ENCODE measurements at regions not wholly inside any gene's neighbourhood (a gene's known extent, or its start where the extent isn't known, plus 50 kb on each side); places are given as distances from the start of the nearest gene placed in this dataset.

DNA sequence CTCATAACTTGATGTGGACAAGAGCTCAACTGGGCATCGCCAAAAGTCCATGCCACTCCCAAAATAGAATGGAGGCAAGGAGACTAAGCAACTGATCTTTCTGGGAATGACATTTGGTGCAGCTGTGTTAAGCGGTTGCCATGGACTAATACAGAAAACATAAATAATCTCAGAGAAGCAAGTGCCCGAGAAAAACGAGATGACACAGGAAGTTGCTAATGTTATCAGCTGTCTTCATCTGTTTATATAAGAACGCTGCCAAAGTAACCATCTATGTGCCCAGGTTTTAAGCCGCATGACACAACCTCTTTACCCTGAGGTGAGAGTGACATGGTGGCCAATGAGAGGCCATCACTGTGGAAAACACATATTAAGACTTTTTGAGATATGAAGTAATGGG is 54.9 kb upstream of the SACS start:
- peak in 1 of 2 experiments; percentile 16 for DNase-seq
- TF ChIP-seq GATA1 (IDR thresholded peaks at IDR 0.05; ENCODE audit: low read depth, low read length): no peak
- TF ChIP-seq POLR2A (IDR thresholded peaks at IDR 0.05; ENCODE audit: low read length): no peak

DNA sequence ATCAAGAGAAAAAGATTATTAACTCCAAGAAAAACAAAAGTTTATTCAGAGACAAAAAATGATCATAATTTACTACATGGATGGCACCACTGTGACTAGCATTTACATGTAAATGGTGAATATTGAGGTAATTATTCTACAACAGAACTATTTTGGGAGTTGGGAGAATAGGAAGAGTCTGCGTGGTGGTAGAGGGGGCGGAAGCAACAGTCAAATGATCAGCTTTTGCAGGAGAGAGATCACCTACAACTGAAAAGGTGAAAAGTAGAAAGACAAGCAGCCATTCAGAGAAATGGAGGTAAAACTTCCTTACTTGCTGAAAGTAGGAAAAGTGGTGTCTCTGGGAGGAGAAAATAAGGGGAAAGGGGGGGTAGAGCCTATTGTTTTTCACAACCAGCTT is 62.8 kb upstream of the SACS start:
- no peak for DNase-seq
- TF ChIP-seq GATA1 (IDR thresholded peaks at IDR 0.05; ENCODE audit: low read depth, low read length): no peak
- no peak for TF ChIP-seq POLR2A (IDR thresholded peaks at IDR 0.05; ENCODE audit: low read length)

DNA sequence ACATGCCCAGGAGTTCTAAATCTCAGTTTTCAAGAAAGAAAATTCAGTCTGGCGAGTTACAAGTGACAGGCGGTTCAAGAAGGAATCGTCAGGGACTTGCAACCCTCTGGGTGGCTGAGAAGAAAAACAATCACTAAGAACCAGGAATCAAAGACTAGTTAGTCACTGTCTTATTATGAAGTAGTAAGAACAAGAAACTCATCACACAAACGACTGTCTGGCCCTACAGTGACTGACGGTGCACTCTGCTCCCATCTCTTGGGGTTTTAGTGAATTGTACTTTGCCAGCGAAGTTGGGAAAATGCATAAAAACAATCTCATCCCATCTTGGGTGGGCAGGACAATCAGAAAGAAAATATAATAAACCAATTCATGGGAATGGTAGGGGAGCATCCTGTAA is 63.7 kb upstream of the SACS start:
- TF ChIP-seq POLR2A (IDR thresholded peaks at IDR 0.05; ENCODE audit: low read length) (no peak), GATA1 (IDR thresholded peaks at IDR 0.05; ENCODE audit: low read depth, low read length) (no peak)
- DNase-seq: no peak

DNA sequence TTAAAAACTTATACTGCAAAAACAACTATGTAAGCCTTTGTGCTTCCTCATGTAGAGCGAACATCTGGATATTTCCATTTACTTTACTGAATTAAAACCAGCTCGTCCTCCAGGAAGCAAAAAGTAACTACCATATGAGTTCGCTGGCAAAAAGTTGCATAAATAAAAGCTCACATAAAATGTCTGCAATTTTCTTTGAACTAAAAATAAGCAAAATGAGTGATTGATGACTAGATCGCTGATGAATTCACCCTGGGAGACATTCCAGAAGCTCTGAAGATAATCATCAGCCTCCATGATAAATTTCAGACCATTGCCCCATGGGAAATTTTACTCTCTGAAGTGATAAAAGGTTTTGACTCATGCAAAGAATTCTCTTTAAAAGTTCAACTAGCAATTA is 67.3 kb upstream of the SACS start:
- no peak for DNase-seq
- TF ChIP-seq GATA1 (IDR thresholded peaks at IDR 0.05; ENCODE audit: low read depth, low read length) (no peak), POLR2A (IDR thresholded peaks at IDR 0.05; ENCODE audit: low read length) (no peak)

DNA sequence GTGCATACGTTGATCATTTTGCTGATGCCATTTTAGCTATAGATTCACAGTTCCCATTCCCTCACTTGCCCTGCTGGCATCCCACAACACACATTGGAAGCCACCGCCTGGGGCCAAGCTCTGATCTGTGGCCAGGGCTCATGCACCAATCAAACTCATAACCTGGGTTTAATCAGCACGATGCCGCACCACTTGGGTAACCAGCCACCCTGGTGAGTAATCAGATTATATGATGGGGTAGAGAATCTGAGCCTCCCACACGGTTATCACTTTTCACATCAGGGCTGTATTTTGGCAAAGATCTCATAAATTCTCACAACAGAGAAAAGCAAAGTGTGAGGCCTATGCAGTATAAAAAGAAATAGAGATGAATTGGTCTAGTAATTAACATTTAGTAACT is 66.0 kb upstream of the TNFRSF19 start:
- no peak for DNase-seq
- no peak for TF ChIP-seq GATA1 (IDR thresholded peaks at IDR 0.05; ENCODE audit: low read depth, low read length)
- TF ChIP-seq POLR2A (IDR thresholded peaks at IDR 0.05; ENCODE audit: low read length): no peak

DNA sequence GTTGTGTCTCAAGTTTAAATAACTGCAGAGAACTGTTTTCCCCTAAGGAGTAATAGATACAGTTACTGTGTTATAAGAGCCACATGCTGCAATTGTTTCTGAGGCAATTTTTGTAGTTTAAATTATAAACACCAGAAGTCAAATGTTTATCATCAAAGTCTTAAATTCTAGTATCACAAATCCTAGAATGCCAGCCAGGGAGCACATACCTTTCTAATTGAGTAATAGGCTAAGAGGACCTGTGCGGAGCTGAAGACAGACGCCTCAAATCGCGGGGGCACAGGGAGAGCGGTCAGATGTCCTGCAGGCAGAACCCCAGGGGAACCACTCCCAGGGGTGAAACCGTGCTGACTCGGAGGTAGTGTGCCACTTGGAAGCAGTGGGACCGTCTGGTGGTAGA is 65.2 kb upstream of the TNFRSF19 start:
- no peak for TF ChIP-seq POLR2A (IDR thresholded peaks at IDR 0.05; ENCODE audit: low read length)
- no peak for TF ChIP-seq GATA1 (IDR thresholded peaks at IDR 0.05; ENCODE audit: low read depth, low read length)
- no peak for DNase-seq

DNA sequence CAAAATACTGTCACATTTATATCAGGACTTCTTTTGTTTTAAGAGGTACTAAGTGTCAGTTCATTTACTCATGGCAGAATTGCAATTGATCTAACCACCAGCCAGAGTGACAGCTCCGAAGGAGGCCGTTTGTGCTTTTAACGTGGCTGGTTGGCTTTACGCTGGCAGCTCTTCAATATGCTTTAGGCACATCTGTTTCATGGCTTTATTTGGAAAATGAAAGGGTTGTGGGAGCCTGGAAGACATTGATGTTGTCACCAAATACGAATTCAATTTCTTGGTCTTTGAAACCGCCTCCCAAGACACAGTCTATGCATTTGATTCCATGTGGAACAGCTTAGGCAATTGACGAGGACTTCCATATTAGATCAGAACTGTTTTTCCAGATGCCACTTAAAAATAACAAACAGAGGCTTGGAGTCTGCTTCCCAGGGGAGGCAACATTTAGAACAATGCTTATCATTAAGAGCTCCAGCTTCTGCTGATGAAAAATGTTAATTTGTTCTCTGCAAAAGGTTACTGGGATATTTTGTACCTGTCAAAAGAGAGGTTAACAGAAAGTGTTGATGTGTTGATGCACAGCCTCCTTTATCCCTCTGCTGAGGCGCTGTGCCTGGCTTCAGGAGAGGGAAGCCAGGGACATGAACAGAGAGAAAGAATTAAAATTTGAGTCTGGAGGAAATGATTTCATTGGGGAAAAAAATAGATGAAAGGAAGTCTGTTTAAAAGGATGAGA is 64.0 kb upstream of the TNFRSF19 start:
- no peak for DNase-seq
- no peak for TF ChIP-seq POLR2A (IDR thresholded peaks at IDR 0.05; ENCODE audit: low read length)
- no peak for TF ChIP-seq GATA1 (IDR thresholded peaks at IDR 0.05; ENCODE audit: low read depth, low read length)

DNA sequence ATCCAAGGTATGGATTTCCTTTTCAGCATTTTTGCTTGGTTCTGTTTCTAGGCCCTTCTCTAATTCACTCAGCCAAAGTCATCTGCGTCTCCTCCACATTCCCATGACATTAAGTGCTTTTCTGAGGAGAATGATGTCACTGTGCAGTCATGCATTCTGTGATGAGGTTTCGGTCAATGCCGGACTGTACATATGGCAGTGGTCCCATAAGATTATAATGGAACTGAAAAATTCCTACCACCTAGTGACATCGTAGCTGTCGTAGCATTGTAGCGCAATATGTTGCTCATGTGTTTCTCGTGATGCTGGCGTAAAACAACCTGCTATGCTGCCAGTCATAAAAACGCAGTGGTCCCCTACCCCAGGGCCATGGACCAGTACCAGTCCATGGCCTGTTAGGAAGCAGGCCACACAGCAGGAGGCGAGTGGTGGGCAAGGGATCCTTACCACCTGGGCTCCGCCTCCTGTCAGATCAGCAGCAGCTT is 63.4 kb upstream of the TNFRSF19 start:
- TF ChIP-seq GATA1 (IDR thresholded peaks at IDR 0.05; ENCODE audit: low read depth, low read length) (no peak), POLR2A (IDR thresholded peaks at IDR 0.05; ENCODE audit: low read length) (no peak)
- no peak for DNase-seq

DNA sequence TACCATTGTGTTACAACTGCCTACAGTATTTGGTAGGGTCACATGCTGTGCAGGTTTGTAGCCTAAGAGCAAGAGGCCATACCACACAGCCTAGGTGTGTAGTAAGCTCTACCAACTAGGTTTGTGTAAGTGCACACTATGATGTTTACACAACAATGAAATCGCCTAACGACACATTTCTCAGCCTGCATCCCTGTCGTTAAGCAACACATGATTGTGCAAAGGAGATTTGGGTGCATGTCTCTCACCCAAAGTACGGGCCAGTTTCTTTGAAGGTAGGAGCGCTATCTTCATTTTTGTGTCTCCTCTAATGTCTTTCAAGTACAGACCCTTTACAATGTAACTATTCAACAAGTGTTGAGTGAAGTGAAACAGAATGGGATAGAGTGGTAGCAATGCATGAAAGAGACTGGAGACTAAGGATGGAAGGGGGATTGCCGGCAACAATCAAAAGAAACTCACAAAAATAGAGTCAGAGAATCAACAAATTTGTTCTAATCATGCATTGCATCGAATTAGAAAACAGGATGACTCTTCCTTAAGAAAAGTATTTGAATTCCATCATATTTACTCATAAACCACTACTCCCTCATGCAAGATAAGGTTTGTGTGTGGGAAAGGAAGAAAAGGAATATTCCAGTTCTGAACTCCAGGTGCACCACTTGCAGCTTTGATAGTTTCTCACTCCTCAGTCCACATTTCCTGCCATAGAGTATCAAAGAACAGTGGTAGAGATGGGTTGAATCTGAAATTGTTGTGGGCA is 60.2 kb upstream of the TNFRSF19 start:
- TF ChIP-seq POLR2A (IDR thresholded peaks at IDR 0.05; ENCODE audit: low read length) (no peak), GATA1 (IDR thresholded peaks at IDR 0.05; ENCODE audit: low read depth, low read length) (no peak)
- no peak for DNase-seq

DNA sequence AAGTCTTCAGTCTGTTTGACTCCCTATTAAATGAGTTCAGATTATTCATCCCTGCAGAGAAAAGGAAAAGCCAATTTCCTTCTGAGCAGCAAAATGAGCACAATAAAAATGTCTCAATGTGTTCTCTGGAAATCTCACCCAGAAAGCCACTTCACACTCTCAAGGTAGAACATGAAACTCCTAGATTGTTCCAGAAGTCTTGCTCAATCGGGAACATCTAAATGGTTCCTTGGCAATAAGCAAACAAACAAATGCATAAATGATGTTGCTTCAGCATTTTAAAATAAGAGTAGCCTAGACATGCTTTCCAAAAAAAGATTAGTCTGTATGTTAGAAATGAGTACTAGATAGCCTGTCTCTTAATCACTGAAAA is 59.7 kb upstream of the TNFRSF19 start:
- TF ChIP-seq POLR2A (IDR thresholded peaks at IDR 0.05; ENCODE audit: low read length) (no peak), GATA1 (IDR thresholded peaks at IDR 0.05; ENCODE audit: low read depth, low read length) (no peak)
- DNase-seq: no peak

DNA sequence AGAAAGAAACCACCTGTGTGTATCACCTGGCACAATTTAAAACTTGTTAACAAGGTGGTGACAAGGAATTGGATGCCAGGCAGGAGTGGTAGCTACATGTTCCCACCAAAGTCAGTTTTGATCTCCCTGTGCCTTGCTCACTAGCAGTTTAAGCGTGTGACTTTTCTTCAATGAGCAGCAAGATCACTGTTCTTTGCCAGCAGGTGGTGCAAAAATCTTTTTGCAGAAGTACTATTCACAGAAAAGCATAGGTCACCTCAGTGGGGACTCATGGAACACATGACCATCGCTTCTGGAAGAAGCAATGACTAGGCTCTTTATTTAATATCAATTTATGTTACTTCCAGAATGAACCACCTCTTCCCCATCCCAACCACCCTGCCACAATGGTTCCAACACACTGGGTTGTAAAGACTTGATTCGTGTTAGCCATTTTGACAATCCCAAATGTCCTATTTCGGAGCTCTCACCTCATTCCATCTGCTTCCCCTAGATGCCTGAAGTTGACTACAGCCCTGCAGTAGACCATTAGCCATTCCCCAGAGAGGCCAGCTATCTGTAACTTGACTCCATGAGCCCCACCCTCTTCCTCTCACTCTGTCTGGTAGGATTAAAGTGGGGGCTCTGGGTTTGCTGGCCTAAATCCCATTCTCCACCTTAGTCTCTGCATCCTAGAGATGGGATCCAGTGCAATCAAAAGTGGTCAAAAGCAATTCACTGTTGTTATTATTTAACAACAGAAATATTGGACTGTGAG is 59.1 kb upstream of the TNFRSF19 start:
- DNase-seq: peak; percentile 48 to 52
- TF ChIP-seq GATA1 (IDR thresholded peaks at IDR 0.05; ENCODE audit: low read depth, low read length) (no peak), POLR2A (IDR thresholded peaks at IDR 0.05; ENCODE audit: low read length) (no peak)

DNA sequence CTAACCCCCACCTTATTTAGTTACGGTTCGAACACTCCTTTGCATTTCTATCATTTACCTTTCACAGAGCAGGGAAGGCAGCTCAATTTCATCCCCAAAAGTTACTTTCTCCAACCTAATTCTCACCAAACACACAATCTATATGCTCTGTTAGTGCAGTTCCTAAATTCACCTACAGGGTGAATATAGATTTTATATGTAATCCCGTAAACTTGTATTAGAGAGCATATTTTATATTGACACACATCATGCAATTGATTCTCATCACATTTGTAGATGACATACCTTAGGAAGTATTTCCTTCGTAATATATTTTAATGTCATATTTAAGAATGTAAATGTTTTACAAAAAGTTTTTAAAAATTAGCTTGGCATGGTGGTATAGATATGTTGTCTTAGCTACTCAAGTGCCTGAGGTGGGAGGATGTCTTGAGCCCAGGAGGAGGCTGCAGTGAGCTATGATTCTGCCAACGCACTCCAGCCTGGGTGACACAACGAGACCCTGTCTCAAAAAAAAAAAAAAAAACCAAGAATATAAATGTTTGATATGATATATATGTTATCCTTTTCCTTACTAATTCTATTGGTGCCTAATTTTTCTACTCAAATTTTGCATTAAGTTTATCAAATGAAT is 57.3 kb upstream of the TNFRSF19 start:
- TF ChIP-seq GATA1 (IDR thresholded peaks at IDR 0.05; ENCODE audit: low read depth, low read length) (no peak), POLR2A (IDR thresholded peaks at IDR 0.05; ENCODE audit: low read length) (no peak)
- DNase-seq: no peak

DNA sequence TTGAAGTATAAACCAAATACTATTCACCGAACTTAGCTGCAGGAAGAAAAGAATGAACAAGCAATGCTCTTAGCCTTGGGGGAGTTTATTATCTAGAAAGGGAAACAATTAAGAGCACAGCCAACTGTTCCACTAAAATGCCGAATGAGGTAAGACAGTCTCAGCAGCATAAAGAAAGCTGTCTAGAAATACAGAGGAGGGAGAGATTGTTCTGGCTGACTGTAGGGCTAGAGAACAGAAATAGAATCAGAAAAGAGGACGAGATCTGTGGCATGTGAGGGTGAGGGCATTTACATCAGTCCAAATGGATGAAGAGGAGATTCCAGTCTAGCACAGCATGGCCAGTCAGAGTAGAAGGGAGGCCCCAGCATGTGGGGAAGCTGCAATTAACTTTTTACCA is 56.8 kb upstream of the TNFRSF19 start:
- TF ChIP-seq POLR2A (IDR thresholded peaks at IDR 0.05; ENCODE audit: low read length) (no peak), GATA1 (IDR thresholded peaks at IDR 0.05; ENCODE audit: low read depth, low read length) (no peak)
- no peak for DNase-seq

DNA sequence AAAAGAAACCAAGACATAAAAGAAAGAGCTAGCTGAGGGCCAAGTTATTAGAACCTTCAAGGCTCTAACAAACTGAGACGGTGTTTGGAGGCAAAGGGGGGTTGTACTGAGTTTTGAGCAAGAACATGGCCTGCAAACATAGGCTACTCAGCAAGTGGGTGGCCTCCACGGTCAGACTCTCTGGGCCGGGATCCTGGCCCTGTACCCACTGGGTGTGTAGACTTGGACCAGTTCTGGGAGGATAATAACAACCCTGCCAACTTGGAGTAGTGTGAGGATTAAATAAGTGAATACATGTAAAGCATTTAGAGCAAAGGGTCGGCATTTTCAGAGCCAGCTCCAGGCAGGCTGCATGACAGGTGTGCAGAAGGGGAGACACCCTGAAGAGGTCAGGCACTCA is 56.1 kb upstream of the TNFRSF19 start:
- DNase-seq: no peak
- TF ChIP-seq GATA1 (IDR thresholded peaks at IDR 0.05; ENCODE audit: low read depth, low read length): no peak
- no peak for TF ChIP-seq POLR2A (IDR thresholded peaks at IDR 0.05; ENCODE audit: low read length)
